ENCODE measurements at regions not wholly inside any gene's neighbourhood (a gene's known extent, or its start where the extent isn't known, plus 50 kb on each side); places are given as distances from the start of the nearest gene placed in this dataset.

GRCh38 chr9:99690573-99690972 lies 131.1 kb upstream of the NR4A3 start:
- no peak overlapping the region for H3K4me2 ChIP-seq (ENCODE audit: low read length)
- peaks cover 4% of the 10 kb centered on the region for H3K27me3 ChIP-seq (ENCODE audit: control insufficient read depth, low read length)
- H4K20me1 ChIP-seq (ENCODE audit: control insufficient read depth, insufficient read depth, low read depth, low read length), result no peaks in the 10 kb centered on the region
- H3F3A ChIP-seq (ENCODE audit: control insufficient read depth, insufficient read depth), result no peaks in the 10 kb centered on the region
- no peak overlapping the region for H3K4me3 ChIP-seq (ENCODE audit: low read length)
- no peaks in the 10 kb centered on the region for H3K9me2 ChIP-seq (replicated peaks; ENCODE audit: control insufficient read depth, low read length)
- H3K79me2 ChIP-seq (ENCODE audit: control insufficient read depth, low read length), result no peaks in the 10 kb centered on the region
- H3K27ac ChIP-seq (ENCODE audit: low read depth, low read length), result no peak overlapping the region
- TF ChIP-seq, protein P1, sequence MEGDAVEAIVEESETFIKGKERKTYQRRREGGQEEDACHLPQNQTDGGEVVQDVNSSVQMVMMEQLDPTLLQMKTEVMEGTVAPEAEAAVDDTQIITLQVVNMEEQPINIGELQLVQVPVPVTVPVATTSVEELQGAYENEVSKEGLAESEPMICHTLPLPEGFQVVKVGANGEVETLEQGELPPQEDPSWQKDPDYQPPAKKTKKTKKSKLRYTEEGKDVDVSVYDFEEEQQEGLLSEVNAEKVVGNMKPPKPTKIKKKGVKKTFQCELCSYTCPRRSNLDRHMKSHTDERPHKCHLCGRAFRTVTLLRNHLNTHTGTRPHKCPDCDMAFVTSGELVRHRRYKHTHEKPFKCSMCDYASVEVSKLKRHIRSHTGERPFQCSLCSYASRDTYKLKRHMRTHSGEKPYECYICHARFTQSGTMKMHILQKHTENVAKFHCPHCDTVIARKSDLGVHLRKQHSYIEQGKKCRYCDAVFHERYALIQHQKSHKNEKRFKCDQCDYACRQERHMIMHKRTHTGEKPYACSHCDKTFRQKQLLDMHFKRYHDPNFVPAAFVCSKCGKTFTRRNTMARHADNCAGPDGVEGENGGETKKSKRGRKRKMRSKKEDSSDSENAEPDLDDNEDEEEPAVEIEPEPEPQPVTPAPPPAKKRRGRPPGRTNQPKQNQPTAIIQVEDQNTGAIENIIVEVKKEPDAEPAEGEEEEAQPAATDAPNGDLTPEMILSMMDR (IDR thresholded peaks at IDR 0.05; ENCODE audit: low read depth, low read length, poor library complexity, severe bottlenecking), result no peak
- no peak for TF ChIP-seq EZH2phosphoT487 (IDR thresholded peaks at IDR 0.05; ENCODE audit: borderline replicate concordance, low read length)
- no peaks in the 10 kb centered on the region for H3K4me1 ChIP-seq (ENCODE audit: control insufficient read depth, low read length)
- H3K9me3 ChIP-seq (ENCODE audit: control insufficient read depth, insufficient read depth, low read length), result no peaks in the 10 kb centered on the region
- no peaks in the 10 kb centered on the region for H3K36me3 ChIP-seq (ENCODE audit: control insufficient read depth, low read length)

- Histone ChIP-seq H3K4me1 (ENCODE audit: control insufficient read depth, low read length) (no peaks in the 10 kb centered on the region), H3K4me2 (ENCODE audit: low read length) (no peak overlapping the region), H3K27me3 (ENCODE audit: control insufficient read depth, low read length) (peaks cover 4% of the 10 kb centered on the region), H3K9me2 (replicated peaks; ENCODE audit: control insufficient read depth, low read length) (no peaks in the 10 kb centered on the region), H3K9me3 (ENCODE audit: control insufficient read depth, insufficient read depth, low read length) (no peaks in the 10 kb centered on the region), H3K36me3 (ENCODE audit: control insufficient read depth, low read length) (no peaks in the 10 kb centered on the region), H3K4me3 (ENCODE audit: low read length) (no peak overlapping the region), H3F3A (ENCODE audit: control insufficient read depth, insufficient read depth) (no peaks in the 10 kb centered on the region), H4K20me1 (ENCODE audit: control insufficient read depth, insufficient read depth, low read depth, low read length) (no peaks in the 10 kb centered on the region), H3K27ac (ENCODE audit: low read depth, low read length) (no peak overlapping the region), H3K79me2 (ENCODE audit: control insufficient read depth, low read length) (no peaks in the 10 kb centered on the region)
- TF ChIP-seq, protein P1 (IDR thresholded peaks at IDR 0.05; ENCODE audit: low read depth, low read length, poor library complexity, severe bottlenecking), result no peak
- no peak for TF ChIP-seq EZH2phosphoT487 (IDR thresholded peaks at IDR 0.05; ENCODE audit: borderline replicate concordance, low read length)
Measured at GRCh38 chr9:99693888-99694287, 127.8 kb upstream of the NR4A3 start.

GRCh38 chr9:99694393-99694792 lies 127.3 kb upstream of the NR4A3 start:
- H3K36me3 ChIP-seq (ENCODE audit: control insufficient read depth, low read length), result no peaks in the 10 kb centered on the region
- H3K4me1 ChIP-seq (ENCODE audit: control insufficient read depth, low read length), result no peaks in the 10 kb centered on the region
- no peaks in the 10 kb centered on the region for H3K9me2 ChIP-seq (replicated peaks; ENCODE audit: control insufficient read depth, low read length)
- no peaks in the 10 kb centered on the region for H3F3A ChIP-seq (ENCODE audit: control insufficient read depth, insufficient read depth)
- H3K27me3 ChIP-seq (ENCODE audit: control insufficient read depth, low read length), result peaks cover 4% of the 10 kb centered on the region
- TF ChIP-seq EZH2phosphoT487 (IDR thresholded peaks at IDR 0.05; ENCODE audit: borderline replicate concordance, low read length), result no peak
- TF ChIP-seq, protein P1 (IDR thresholded peaks at IDR 0.05; ENCODE audit: low read depth, low read length, poor library complexity, severe bottlenecking), result no peak
- no peak overlapping the region for H3K4me2 ChIP-seq (ENCODE audit: low read length)
- no peaks in the 10 kb centered on the region for H3K9me3 ChIP-seq (ENCODE audit: control insufficient read depth, insufficient read depth, low read length)
- no peak overlapping the region for H3K27ac ChIP-seq (ENCODE audit: low read depth, low read length)
- H3K4me3 ChIP-seq (ENCODE audit: low read length), result no peak overlapping the region
- no peaks in the 10 kb centered on the region for H4K20me1 ChIP-seq (ENCODE audit: control insufficient read depth, insufficient read depth, low read depth, low read length)
- no peaks in the 10 kb centered on the region for H3K79me2 ChIP-seq (ENCODE audit: control insufficient read depth, low read length)

- H3K9me3 ChIP-seq (ENCODE audit: control insufficient read depth, insufficient read depth, low read length), result no peaks in the 10 kb centered on the region
Measured at GRCh38 chr9:99699396-99699795, 122.3 kb upstream of the NR4A3 start.

More at GRCh38 chr9:99699396-99699795, 122.3 kb upstream of the NR4A3 start:
- no peak for TF ChIP-seq EZH2phosphoT487 (IDR thresholded peaks at IDR 0.05; ENCODE audit: borderline replicate concordance, low read length)
- TF ChIP-seq, protein P1 (IDR thresholded peaks at IDR 0.05; ENCODE audit: low read depth, low read length, poor library complexity, severe bottlenecking), result no peak
- H3K27me3 ChIP-seq (ENCODE audit: control insufficient read depth, low read length), result no peaks in the 10 kb centered on the region
- no peaks in the 10 kb centered on the region for H3K79me2 ChIP-seq (ENCODE audit: control insufficient read depth, low read length)
- H3K9me2 ChIP-seq (replicated peaks; ENCODE audit: control insufficient read depth, low read length), result no peaks in the 10 kb centered on the region
- H3F3A ChIP-seq (ENCODE audit: control insufficient read depth, insufficient read depth), result no peaks in the 10 kb centered on the region
- H4K20me1 ChIP-seq (ENCODE audit: control insufficient read depth, insufficient read depth, low read depth, low read length), result no peaks in the 10 kb centered on the region
- H3K4me1 ChIP-seq (ENCODE audit: control insufficient read depth, low read length), result no peaks in the 10 kb centered on the region
- H3K4me2 ChIP-seq (ENCODE audit: low read length), result no peak overlapping the region
- H3K4me3 ChIP-seq (ENCODE audit: low read length), result no peak overlapping the region
- no peaks in the 10 kb centered on the region for H3K36me3 ChIP-seq (ENCODE audit: control insufficient read depth, low read length)
- no peak overlapping the region for H3K27ac ChIP-seq (ENCODE audit: low read depth, low read length)

All from DOHH2 (cell line).